ENCODE measurements at regions not wholly inside any gene's neighbourhood (a gene's known extent, or its start where the extent isn't known, plus 50 kb on each side); places are given as distances from the start of the nearest gene placed in this dataset.
"Not testable (repeated sequence)": the region's sequence is repeated elsewhere in the genome, so short reads cannot be mapped to it uniquely, and the experiment has no call there.

GRCh38 chr4:155478336-155478835, 101.6 kb upstream of the MAP9 start:
- no peak for DNase-seq
- no peaks in the 10 kb centered on the region for H3K27me3 Mint-ChIP-seq
- POLR2A ChIA-PET, result no interaction called here
- H3K4me3 Mint-ChIP-seq, result no peak overlapping the region
- CTCF ChIA-PET, result no interaction called here
- H3K9me3 Mint-ChIP-seq, result no peaks in the 10 kb centered on the region
- no peaks in the 10 kb centered on the region for H3K4me1 Mint-ChIP-seq
- no peaks in the 10 kb centered on the region for H3K36me3 Mint-ChIP-seq (ENCODE audit: low read depth)
- H3K27ac Mint-ChIP-seq, result no peak overlapping the region

GRCh38 chr4:155474758-155475157, 98.0 kb upstream of the MAP9 start:
- Mint-ChIP-seq H3K27ac (no peak overlapping the region), H3K4me3 (no peak overlapping the region), H3K27me3 (no peaks in the 10 kb centered on the region), H3K36me3 (ENCODE audit: low read depth) (no peaks in the 10 kb centered on the region), H3K4me1 (no peaks in the 10 kb centered on the region), H3K9me3 (no peaks in the 10 kb centered on the region)
- ChIA-PET POLR2A (no interaction called here), CTCF (no interaction called here)
- DNase-seq, result no peak

GRCh38 chr4:155473420-155474095, 96.8 kb upstream of the MAP9 start:
- ChIA-PET POLR2A (no interaction called here), CTCF (no interaction called here)
- H3K36me3 Mint-ChIP-seq (ENCODE audit: low read depth), result no peaks in the 10 kb centered on the region
- no peak overlapping the region for H3K27ac Mint-ChIP-seq
- no peak overlapping the region for H3K4me3 Mint-ChIP-seq
- H3K4me1 Mint-ChIP-seq, result no peaks in the 10 kb centered on the region
- H3K27me3 Mint-ChIP-seq, result no peaks in the 10 kb centered on the region
- DNase-seq, result no peak
- no peaks in the 10 kb centered on the region for H3K9me3 Mint-ChIP-seq

GRCh38 chr4:155468282-155468681, 91.5 kb upstream of the MAP9 start:
- ChIA-PET POLR2A (no interaction called here), CTCF (no interaction called here)
- Mint-ChIP-seq H3K9me3 (no peaks in the 10 kb centered on the region), H3K4me3 (no peak overlapping the region), H3K4me1 (no peaks in the 10 kb centered on the region), H3K27me3 (no peaks in the 10 kb centered on the region), H3K27ac (no peak overlapping the region), H3K36me3 (ENCODE audit: low read depth) (no peaks in the 10 kb centered on the region)
- DNase-seq, result no peak

- Mint-ChIP-seq H3K4me1 (no peaks in the 10 kb centered on the region), H3K27me3 (no peaks in the 10 kb centered on the region), H3K9me3 (no peaks in the 10 kb centered on the region), H3K4me3 (no peak overlapping the region), H3K36me3 (ENCODE audit: low read depth) (no peaks in the 10 kb centered on the region), H3K27ac (no peak overlapping the region)
- DNase-seq, result no peak
- POLR2A ChIA-PET, result no interaction called here
- CTCF ChIA-PET, result no interaction called here
These were observed 73.9 kb upstream of the MAP9 start for GRCh38 chr4:155450676-155451075.

GRCh38 chr4:155445306-155445705, 68.5 kb upstream of the MAP9 start:
- H3K4me1 Mint-ChIP-seq, result no peaks in the 10 kb centered on the region
- H3K27ac Mint-ChIP-seq, result no peak overlapping the region
- no peaks in the 10 kb centered on the region for H3K36me3 Mint-ChIP-seq (ENCODE audit: low read depth)
- no peak for DNase-seq
- H3K27me3 Mint-ChIP-seq, result peaks cover 5% of the 10 kb centered on the region
- ChIA-PET CTCF (no interaction called here), POLR2A (no interaction called here)
- H3K4me3 Mint-ChIP-seq, result no peak overlapping the region
- H3K9me3 Mint-ChIP-seq, result no peaks in the 10 kb centered on the region

- H3K36me3 Mint-ChIP-seq (ENCODE audit: low read depth), result no peaks in the 10 kb centered on the region
- peaks cover 5% of the 10 kb centered on the region for H3K27me3 Mint-ChIP-seq
- DNase-seq, result no peak
- H3K4me3 Mint-ChIP-seq, result no peak overlapping the region
- H3K27ac Mint-ChIP-seq, result no peak overlapping the region
- no peaks in the 10 kb centered on the region for H3K9me3 Mint-ChIP-seq
- ChIA-PET CTCF (interaction anchor here (2.8 kb wide), 1 partner anchor 343 kb away, joined by 13 read pairs; no protein-coding TSS in a partner anchor), POLR2A (no interaction called here)
- H3K4me1 Mint-ChIP-seq, result no peaks in the 10 kb centered on the region
These were observed 68.0 kb upstream of the MAP9 start for GRCh38 chr4:155444721-155445120.

- ChIA-PET POLR2A (no interaction called here), CTCF (interaction anchor here (2.8 kb wide), 1 partner anchor 345 kb away, joined by 13 read pairs; no protein-coding TSS in a partner anchor)
- peaks cover 5% of the 10 kb centered on the region for H3K27me3 Mint-ChIP-seq
- no peaks in the 10 kb centered on the region for H3K4me1 Mint-ChIP-seq
- H3K9me3 Mint-ChIP-seq, result no peaks in the 10 kb centered on the region
- no peaks in the 10 kb centered on the region for H3K36me3 Mint-ChIP-seq (ENCODE audit: low read depth)
- H3K4me3 Mint-ChIP-seq, result no peak overlapping the region
- no peak overlapping the region for H3K27ac Mint-ChIP-seq
- DNase-seq, result peak; percentile 55
These were observed 65.7 kb upstream of the MAP9 start for GRCh38 chr4:155442267-155443105.

- ChIA-PET CTCF (no interaction called here), POLR2A (no interaction called here)
- H3K4me1 Mint-ChIP-seq, result no peaks in the 10 kb centered on the region
- H3K27me3 Mint-ChIP-seq, result peaks cover 5% of the 10 kb centered on the region
- H3K9me3 Mint-ChIP-seq, result no peaks in the 10 kb centered on the region
- no peak overlapping the region for H3K27ac Mint-ChIP-seq
- no peak overlapping the region for H3K4me3 Mint-ChIP-seq
- no peaks in the 10 kb centered on the region for H3K36me3 Mint-ChIP-seq (ENCODE audit: low read depth)
- no peak for DNase-seq
These were observed 64.7 kb upstream of the MAP9 start for GRCh38 chr4:155441475-155441874.

GRCh38 chr4:155439760-155440159, 63.0 kb upstream of the MAP9 start:
- POLR2A ChIA-PET; H3K4me3 Mint-ChIP-seq; H3K27ac Mint-ChIP-seq; H3K36me3 Mint-ChIP-seq (ENCODE audit: low read depth); H3K4me1 Mint-ChIP-seq; H3K27me3 Mint-ChIP-seq; H3K9me3 Mint-ChIP-seq; DNase-seq: not testable (repeated sequence)
- CTCF ChIA-PET, result interaction anchor here (0.6 to 0.8 kb wide), 2 partner anchors 347 to 348 kb away, joined by 3 read pairs; no protein-coding TSS in a partner anchor

GRCh38 chr4:155434904-155435303, 58.1 kb upstream of the MAP9 start:
- H3K36me3 Mint-ChIP-seq (ENCODE audit: low read depth), result no peaks in the 10 kb centered on the region
- CTCF ChIA-PET, result interaction anchor here (1.9 kb wide), 1 partner anchor 352 kb away, joined by 5 read pairs; no protein-coding TSS in a partner anchor
- H3K9me3 Mint-ChIP-seq, result no peaks in the 10 kb centered on the region
- no peak overlapping the region for H3K27ac Mint-ChIP-seq
- DNase-seq, result no peak
- H3K27me3 Mint-ChIP-seq, result peaks cover 4% of the 10 kb centered on the region
- H3K4me1 Mint-ChIP-seq, result peaks cover 2% of the 10 kb centered on the region
- H3K4me3 Mint-ChIP-seq, result no peak overlapping the region
- POLR2A ChIA-PET, result no interaction called here

- Mint-ChIP-seq H3K36me3 (ENCODE audit: low read depth) (no peaks in the 10 kb centered on the region), H3K4me1 (peaks cover 2% of the 10 kb centered on the region), H3K27ac (no peak overlapping the region), H3K9me3 (no peaks in the 10 kb centered on the region), H3K27me3 (peaks cover 4% of the 10 kb centered on the region), H3K4me3 (no peak overlapping the region)
- ChIA-PET CTCF (interaction anchor here (1.9 kb wide), 1 partner anchor 353 kb away, joined by 5 read pairs; no protein-coding TSS in a partner anchor), POLR2A (no interaction called here)
- DNase-seq, result no peak
These were observed 57.6 kb upstream of the MAP9 start for GRCh38 chr4:155434366-155434765.

- ChIA-PET POLR2A (no interaction called here), CTCF (interaction anchor here (1.9 kb wide), 1 partner anchor 353 kb away, joined by 5 read pairs; no protein-coding TSS in a partner anchor)
- no peak for DNase-seq
- Mint-ChIP-seq H3K36me3 (ENCODE audit: low read depth) (no peaks in the 10 kb centered on the region), H3K9me3 (no peaks in the 10 kb centered on the region), H3K27ac (no peak overlapping the region), H3K27me3 (peaks cover 4% of the 10 kb centered on the region), H3K4me3 (no peak overlapping the region), H3K4me1 (peaks cover 2% of the 10 kb centered on the region)
These were observed 57.0 kb upstream of the MAP9 start for GRCh38 chr4:155433636-155434360.

All from activated CD4-positive, alpha-beta memory T cell treated with anti-CD3 and anti-CD28 coated beads, Interleukin-2, amount 10 ng/mL, durations not matched to agents 7 days and 5 days (primary cell).